OCI-M1 (cell line): ENCODE measurements at regions not wholly inside any gene's neighbourhood (a gene's known extent, or its start where the extent isn't known, plus 50 kb on each side); places are given as distances from the start of the nearest gene placed in this dataset.

Experiments
- DNase-seq: peaks from one replicate; lab custom pipeline; 2025; lab: John Stamatoyannopoulos, UW

GRCh38 chr22:48353116-48353947, 1474.3 kb downstream of the BRD1 start:
- no peak for DNase-seq

GRCh38 chr22:48352086-48352911, 1475.4 kb downstream of the BRD1 start:
- DNase-seq: no peak

DNA sequence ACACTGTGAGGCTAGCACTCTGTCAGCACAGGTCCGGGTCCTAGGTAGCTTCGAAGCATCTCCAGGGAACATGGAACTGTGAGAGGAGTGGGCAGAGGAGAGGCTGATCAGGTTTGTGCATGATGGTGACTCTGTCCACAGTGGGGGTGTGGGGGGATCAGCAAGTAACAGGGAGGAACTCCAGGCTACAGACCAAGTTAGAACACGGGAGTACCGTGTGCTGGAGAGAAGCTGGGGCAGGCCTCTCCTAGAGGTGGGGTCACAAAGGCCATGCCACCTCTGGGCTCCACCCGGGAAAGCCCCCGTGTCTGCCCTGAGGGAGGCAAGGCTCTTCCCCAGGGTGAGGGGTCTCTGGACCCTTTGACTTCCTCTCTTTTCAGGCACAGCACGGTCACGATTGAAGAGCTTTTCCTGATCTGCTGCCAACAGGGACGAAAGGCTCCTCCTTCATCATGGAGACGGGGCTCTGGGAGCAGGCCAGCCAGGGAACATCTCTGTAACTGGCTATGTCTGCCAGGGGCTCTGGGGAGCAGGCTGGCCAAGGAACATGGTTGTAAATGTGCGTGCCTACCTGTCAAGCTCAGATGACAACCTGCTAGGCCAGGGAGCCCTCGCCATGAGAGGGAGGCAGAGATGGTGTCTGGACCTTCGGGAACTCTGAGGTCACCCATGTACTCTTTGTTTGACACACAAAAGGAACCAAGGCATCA, 1476.1 kb downstream of the BRD1 start:
- DNase-seq: no peak

- no peak for DNase-seq
Measured at GRCh38 chr22:48350456-48350855, 1477.2 kb downstream of the BRD1 start.

DNA sequence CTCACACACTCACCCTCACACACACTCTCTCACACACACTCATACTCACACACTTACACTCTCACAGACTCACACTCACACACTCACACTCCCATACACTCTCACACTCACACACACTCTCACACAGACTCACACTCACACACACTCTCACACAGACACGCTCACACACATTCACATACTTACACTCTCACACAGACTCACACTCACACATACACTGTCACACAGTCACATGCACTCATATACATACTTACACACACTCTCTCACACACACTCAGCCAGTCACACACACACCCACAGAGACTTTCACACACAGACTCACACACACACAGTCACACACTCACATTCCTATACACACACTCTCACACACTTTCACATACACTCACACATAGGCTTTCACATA, 1478.8 kb downstream of the BRD1 start:
- DNase-seq: no peak

DNA sequence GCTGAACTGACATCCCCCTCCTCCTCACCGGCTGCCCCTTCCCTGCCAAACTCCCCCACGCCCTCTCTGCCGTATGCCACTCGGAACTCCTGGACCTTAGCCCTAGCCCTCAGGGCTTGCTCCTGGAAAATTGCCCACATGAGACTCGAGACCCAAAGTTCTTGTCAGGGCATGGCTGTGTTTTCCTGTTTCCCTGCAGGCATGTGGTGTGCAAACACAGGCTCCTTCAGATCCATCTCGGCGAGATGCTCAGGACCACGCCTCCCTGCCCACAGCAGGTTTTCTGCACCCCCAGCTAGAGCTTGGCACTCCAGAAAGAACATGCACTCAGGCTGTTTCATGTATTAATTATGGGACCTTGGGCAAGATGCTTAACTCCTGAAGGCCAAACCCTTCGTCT, 1480.4 kb downstream of the BRD1 start:
- DNase-seq: no peak

- DNase-seq: no peak
Measured at GRCh38 chr22:48346911-48347310, 1480.8 kb downstream of the BRD1 start.

DNA sequence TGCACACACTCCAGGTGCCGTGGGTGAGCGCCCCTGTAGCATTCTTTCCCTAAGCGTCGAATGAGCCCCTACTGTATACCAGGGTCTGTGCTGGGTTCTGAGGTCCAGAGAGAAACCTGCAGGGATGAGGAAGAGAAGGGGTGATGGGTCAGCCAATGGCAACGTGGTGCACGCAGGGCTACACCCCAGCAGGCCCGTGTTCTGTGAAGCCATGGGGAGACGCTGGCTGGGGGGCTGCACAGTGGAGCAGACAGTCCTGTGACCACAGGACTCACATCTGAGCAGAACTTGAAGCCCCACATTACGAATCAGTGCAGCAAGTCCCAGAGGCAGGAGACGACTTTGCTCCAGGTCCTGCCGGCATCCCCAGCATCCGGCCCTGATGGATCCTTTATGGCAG, 1481.4 kb downstream of the BRD1 start:
- no peak for DNase-seq

- DNase-seq: no peak
Measured at GRCh38 chr22:48345631-48346030, 1482.0 kb downstream of the BRD1 start.

GRCh38 chr22:48343461-48343860, 1484.2 kb downstream of the BRD1 start:
- no peak for DNase-seq

GRCh38 chr22:48342732-48343131, 1484.9 kb downstream of the BRD1 start:
- no peak for DNase-seq

- no peak for DNase-seq
Measured at GRCh38 chr22:48342016-48342415, 1485.7 kb downstream of the BRD1 start.

DNA sequence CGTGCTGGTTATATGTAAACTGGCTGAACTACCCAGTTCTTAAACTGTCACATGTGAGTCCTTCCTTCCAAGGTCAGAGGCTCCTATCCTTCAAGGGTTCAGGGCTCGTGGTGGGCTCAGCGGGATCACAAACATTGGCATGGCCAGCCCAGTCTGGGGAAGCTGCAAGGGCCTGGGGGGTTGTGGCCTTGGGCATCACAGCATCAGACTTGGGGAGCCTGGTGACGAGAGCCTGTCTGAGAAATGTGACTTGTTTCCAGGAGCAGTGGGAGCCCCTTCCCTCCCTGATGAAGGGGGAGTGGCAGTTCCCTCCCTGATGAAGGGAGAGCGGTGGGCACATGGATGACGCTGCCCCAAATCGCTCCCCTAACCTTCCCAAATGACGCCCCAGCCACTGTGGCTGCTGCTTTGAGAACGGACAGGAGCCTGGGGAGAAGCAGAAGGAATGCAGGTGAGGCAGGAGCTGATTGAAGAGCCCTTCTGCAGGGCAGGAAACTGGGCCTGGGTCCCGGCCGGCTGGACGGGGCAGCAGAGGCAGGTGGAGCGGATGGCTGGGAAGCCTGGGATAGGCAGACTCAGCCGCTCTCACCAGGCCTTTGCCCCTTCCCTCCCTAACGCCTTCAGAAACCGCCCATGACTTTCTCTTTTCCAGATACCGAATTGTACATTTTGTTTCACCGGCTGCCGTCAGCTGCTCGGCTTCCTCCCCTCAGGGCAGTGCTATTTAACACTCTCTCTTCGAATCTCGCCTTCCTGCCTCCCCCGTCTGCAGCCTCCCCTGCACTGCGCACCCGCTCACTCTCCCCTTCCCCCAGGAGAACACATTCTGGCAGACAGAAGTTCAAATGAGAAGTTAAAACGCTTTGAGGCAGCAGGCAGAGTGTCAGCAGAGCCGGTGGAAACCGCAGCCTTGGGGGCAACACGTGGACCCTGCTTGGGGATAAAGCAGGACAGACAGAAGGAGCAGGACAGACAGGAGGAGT, 1486.7 kb downstream of the BRD1 start:
- no peak for DNase-seq

- DNase-seq: no peak
Measured at GRCh38 chr22:48340191-48340590, 1487.5 kb downstream of the BRD1 start.

GRCh38 chr22:48338793-48339705, 1488.6 kb downstream of the BRD1 start:
- DNase-seq: no peak

DNA sequence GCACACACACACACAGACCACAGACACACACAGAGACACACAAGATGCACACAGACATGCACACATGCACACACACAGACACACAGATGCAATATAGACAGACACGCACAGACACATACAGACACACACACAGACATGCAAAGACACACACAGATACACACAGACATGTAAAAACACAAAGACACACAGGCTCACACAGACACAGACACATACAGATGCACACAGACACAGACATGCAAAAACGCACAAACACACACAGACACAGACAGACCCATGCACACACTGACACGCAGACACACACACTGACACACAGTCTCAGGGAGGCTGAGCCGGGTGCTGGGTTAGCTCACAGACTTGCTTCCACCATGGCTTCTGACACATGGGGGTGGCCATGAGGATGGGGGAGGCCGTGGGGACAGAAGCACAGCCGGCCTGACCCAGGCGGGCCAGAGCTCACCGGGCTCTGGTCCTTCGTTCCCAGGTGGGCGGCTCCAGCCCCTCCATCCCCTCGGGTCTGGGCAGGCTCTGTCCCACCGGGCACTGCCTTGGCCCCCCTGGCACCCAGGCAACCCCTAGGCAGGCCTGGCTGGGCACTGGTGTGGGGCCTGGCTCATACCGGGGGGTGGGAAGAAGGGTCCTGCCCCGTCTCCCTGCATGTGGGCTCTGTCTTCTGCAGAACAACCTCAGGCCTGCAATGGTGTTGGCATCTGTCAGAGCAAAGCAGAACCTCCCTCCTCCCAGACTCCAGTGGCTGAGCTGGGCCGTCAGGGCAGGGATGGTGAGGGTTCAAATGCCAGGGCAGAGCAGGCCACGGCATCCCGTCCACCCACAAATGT, 1489.5 kb downstream of the BRD1 start:
- DNase-seq: no peak

GRCh38 chr22:48336339-48337060, 1491.2 kb downstream of the BRD1 start:
- DNase-seq: no peak

DNA sequence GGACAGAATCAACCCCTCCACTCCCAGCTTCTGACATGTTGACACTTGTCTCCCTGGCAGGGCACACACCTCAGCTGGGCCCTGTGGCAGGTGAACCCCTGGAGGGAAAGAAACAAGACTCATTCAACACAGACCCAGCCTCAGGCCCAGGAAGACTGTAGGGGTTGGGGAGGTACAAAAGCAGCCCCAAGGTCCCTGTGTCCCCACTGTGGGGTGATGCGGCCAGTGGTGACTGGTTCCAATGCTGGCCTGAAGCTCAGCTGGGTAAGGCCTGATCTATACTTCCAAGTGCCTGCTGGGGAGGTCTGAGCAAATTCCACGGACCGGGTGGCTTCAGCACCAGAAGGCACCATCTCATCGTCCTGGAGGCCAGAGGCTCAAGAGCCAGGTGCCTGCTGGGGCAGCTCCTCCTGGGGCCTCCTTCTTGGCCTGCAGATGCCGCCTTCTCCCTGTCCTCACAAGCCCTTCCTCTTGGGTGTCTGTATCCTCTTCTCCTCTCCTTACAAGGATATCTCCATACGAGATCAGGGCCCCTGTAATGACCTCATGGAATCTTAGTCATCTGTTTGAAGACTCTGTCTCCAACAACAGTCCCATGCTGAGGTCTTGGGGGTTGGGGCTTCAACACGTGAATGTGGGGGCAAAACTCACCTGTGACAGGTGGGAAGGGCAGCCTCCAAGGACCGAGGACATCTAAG, 1492.1 kb downstream of the BRD1 start:
- no peak for DNase-seq
